HG03280 (cell line): ENCODE measurements at regions not wholly inside any gene's neighbourhood (a gene's known extent, or its start where the extent isn't known, plus 50 kb on each side); places are given as distances from the start of the nearest gene placed in this dataset.
A peak's percentile ranks its signal among the peaks of the same experiment; 100 is the strongest.

Experiments used
- ATAC-seq: cut with Tn5 transposase; IDR thresholded peaks from one replicate; pipeline ENCODE4 v1.9.1; 2021; ENCODE audit warnings: mild to moderate bottlenecking, moderate library complexity; ENCODE audit not compliant: unreplicated experiment

GRCh38 chr11:19345848-19346681 is 105.3 kb upstream of the E2F8 start:
- peak; percentile 37 for ATAC-seq

GRCh38 chr11:19345519-19345847 is 104.7 kb upstream of the E2F8 start:
- ATAC-seq: peak; percentile 15

DNA sequence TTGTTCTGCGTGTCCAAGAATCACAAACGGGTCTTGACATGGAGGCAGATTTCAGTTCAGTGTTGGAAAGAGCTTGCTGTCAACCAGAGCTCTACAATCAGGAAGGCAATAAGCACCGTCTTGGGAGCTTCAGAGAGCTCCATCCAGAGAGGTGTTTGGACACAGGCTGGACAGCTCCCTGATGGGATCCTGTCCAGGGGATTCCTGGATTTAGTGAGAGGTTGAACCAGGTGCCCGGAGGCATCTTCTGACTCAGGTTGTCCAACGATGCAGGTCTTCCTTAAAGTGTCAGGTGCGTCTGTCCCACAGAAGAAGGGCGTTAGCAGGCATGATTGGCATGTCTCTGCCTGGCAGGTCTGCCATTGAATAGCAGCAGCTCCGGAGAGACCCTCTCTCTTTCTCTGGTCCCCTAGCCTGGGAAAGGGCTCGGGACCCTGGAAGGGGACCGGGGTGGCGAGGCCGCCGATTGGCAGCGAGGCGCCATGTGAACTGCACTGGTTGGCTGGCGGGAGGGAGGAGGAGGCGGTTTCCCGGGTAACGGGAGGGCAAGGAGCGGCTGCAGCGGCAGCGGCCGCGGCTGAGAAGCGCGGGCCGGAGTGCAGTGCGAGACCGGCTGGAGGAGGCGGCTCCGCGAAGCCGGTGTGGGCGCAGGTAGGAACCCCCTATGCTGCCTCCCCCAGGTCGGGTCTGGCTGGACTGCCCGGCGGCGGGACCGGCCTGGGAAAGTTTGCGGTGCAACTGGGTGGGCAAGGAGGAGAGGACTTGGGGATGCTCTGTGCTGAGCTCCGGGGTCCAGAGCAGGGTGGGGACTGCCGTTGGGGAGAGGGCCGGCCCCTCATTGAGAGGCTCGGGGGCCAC is 104.1 kb upstream of the E2F8 start:
- ATAC-seq: peak; percentile 50

GRCh38 chr11:19342036-19342435 is 101.3 kb upstream of the E2F8 start:
- ATAC-seq: no peak

- ATAC-seq: no peak
These were observed 97.6 kb upstream of the E2F8 start for GRCh38 chr11:19338375-19338774.

DNA sequence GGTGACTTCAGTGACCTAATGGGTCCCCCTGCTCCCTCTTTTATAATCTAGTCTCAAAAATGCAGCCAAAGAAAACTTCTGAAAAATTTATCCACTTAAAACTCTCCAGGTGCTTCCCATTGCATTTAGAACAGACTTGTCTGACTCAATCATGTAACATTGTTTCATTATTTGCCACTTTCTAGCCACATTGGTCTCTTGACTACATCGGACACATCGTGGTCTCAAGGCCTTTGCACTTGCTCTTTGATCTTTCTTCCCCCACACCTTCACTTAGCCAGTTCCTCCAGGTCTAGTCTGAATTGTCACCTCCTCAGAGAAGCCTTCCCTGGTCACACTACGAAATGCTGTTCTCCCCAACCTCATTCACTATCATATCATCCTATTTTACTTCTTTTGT is 97.0 kb upstream of the E2F8 start:
- no peak for ATAC-seq

DNA sequence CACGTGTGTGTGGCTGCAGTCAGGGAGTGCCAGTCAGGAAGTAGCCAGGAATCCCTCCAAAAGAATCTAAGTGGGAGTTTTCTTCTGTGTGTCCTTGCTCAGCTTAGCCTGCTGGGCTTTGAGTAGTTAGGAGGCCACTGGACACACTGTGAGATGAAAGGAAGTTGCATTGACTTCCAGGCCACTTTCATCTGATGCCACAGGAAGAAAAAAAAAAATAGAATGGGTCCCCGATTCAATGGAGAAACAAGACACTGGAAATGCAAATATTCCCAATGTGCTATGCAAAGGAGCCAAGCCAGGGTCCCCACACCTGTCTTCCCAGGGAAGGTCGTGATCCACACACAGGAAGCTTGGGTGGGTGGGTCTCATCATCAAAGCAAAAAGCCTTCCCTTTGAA is 95.6 kb upstream of the E2F8 start:
- ATAC-seq: no peak

DNA sequence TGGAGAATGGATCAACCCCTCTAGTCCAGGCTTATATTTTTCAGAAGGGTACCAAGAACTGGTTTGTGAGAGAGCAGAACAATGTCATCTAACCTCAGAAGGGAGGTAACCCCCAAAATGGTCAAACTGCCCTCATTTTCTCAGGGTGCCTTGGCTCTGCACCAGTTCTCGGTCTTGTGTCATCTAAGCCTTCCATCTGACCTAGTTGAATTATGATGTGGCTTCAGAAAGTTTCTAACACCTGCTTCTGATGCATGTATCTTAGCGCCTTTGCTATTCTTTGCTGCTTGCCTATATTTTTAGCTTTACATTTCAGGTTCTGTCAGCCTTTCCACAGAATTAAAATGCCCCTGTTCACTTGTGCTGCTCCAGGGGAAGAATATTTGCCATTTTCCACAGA is 91.7 kb upstream of the E2F8 start:
- ATAC-seq: peak; percentile 88

GRCh38 chr11:19330416-19330815 is 89.7 kb upstream of the E2F8 start:
- ATAC-seq: no peak

DNA sequence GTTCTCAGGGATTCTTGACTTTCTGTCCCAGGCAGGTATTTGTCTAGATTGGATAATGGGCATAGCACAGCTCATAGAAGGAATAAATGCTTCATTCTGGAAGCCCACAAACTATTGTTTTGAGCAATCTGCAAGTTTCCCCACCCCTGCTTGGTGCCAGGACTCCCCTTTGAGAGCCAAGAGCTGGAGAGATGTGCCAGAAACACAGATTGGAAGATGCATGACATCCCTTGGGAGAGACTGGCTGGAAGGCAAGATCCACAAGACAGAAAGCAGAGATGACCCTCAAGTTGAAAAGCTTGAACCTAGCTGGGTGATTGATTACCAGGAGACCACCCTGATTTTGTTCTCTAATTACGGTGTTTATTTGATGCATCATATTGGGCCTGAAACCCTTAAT is 89.2 kb upstream of the E2F8 start:
- ATAC-seq: no peak

GRCh38 chr11:19328586-19329311 is 88.0 kb upstream of the E2F8 start:
- no peak for ATAC-seq

- no peak for ATAC-seq
These were observed 86.5 kb upstream of the E2F8 start for GRCh38 chr11:19327280-19327679.

DNA sequence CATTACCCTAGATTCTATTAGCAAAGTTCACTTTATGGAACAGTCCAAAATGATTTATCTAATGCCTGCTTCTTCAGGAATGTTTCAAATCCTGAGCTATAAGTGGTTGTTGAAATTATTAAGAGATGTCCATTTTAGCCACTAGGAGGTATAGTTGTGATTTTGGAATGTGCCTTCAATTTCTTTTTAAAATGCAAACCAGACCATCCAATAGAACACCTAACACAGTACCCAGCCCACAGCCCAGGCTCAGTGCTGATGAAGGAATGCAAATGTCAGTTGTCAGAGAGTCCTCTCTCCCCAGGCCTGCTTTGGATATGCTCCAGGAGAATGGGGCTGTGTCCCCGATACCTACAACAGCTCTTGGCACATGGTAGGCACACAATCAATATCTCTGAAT is 85.8 kb upstream of the E2F8 start:
- no peak for ATAC-seq

GRCh38 chr11:19323502-19323901 is 82.8 kb upstream of the E2F8 start:
- ATAC-seq: no peak

GRCh38 chr11:19321351-19321750 is 80.6 kb upstream of the E2F8 start:
- no peak for ATAC-seq

- no peak for ATAC-seq
These were observed 80.1 kb upstream of the E2F8 start for GRCh38 chr11:19320827-19321226.

GRCh38 chr11:19316434-19316833 is 75.7 kb upstream of the E2F8 start:
- no peak for ATAC-seq

DNA sequence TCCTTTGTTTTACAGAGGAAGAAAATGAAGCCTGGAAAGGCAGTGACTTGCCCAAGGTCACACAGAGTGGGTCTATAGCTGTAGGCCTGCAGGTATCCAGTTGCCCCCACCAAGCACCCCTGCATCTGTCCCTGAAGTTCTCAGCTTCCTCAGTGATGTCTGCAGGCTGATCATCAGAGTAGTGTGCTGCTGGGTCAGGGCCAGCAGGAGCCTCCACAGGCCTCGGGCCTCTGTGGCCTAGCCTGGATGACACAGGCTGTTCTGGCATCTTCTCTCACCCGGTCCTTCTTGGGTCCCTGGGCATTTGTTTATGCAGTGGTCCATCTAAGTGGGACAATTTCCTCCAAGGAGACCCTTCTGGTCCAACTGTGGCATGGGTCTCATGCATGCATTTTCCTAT is 74.8 kb upstream of the E2F8 start:
- no peak for ATAC-seq

DNA sequence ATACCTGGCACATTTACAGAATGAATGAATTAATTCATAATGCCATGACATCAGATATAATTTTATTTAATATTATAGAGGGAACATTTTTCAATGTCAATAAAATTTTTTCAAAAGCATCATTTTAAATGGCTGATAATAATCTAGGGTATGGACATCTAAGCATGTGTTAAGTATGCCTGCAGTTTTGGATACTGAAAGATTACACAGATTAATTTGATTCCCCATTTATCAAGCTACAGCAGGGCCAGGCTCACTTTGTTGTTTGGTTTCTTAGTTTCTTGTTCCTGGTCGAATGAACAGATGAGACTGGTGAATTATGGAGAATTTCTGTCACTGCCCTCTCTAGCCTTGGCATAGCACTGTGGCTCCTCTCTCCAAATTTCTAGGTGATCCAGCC is 72.4 kb upstream of the E2F8 start:
- ATAC-seq: no peak

DNA sequence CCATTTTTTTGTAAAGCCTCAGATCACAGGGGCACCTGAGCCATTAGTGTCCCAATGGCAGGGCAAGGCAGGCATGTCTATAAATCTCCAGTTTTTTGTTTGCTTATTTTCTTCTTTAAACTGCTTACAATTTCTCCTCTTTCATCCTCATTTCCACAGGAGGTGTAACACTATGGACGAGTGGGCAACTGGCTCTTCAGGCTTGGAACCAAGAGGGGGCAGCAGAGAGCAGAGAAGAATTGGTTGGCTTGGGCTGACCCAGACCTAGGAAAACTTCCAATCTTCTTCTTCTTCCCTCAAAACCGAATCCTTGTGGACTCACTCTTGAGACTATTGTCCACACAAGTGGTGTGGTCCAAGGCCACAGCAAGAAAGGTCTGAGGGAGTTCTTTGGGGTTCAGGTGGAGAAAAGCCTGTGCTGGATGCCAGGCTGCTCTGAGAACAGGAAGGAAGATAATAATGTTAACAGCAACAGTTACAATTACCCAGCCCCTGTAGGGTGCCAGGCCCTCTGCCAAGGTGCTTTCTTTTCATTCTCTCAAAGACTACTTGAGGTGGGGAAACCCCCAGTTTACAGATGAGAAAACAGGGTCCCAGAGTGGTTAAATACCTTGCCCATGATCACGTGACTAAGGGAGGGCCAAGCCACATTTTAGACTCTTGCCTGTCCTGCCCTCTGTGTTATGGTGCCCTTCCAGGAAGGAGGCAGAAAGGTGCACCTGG is 70.7 kb upstream of the E2F8 start:
- peak; percentile 72 for ATAC-seq

GRCh38 chr11:19307498-19307897 is 66.8 kb upstream of the E2F8 start:
- ATAC-seq: no peak
